ENCODE measurements at regions not wholly inside any gene's neighbourhood (a gene's known extent, or its start where the extent isn't known, plus 50 kb on each side); places are given as distances from the start of the nearest gene placed in this dataset.
"Not testable (repeated sequence)": the region's sequence is repeated elsewhere in the genome, so short reads cannot be mapped to it uniquely, and the experiment has no call there.

GRCh38 chr10:28765641-28766040 is 88.3 kb downstream of the BAMBI start:
- DNase-seq, result no peak
- no peaks in the 10 kb centered on the region for H3K4me1 ChIP-seq
- H3K4me3 ChIP-seq (ENCODE audit: low read depth, low read length), result no peak overlapping the region
- H3K27me3 ChIP-seq, result no peaks in the 10 kb centered on the region
- H3K9me3 ChIP-seq, result no peaks in the 10 kb centered on the region
- TF ChIP-seq CTCF (IDR thresholded peaks at IDR 0.05; ENCODE audit: low read depth, low read length), result no peak
- H3K36me3 ChIP-seq, result no peaks in the 10 kb centered on the region

DNA sequence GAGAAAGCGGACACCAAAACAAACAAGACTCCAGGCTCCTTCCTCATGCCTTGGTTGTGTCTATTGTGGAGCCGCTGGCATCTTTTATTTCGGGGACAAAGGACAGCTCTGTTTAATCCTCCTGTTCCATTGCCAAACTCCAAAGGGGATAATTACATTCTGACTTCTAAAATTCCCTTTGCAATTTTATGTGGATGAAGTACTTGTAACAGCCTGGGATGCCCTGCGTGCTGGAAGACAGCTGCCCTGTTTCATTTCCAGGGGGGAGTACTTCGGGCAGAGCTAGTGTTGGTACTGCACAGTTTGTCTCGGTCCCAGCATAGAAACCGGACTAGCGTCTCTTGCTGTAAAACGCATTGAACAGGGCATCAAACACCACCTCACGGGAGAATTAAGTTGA is 90.9 kb downstream of the BAMBI start:
- H3K9me3 ChIP-seq, result no peaks in the 10 kb centered on the region
- no peak for DNase-seq
- H3K4me1 ChIP-seq, result no peaks in the 10 kb centered on the region
- no peak overlapping the region for H3K4me3 ChIP-seq (ENCODE audit: low read depth, low read length)
- H3K27me3 ChIP-seq, result no peaks in the 10 kb centered on the region
- no peak for TF ChIP-seq CTCF (IDR thresholded peaks at IDR 0.05; ENCODE audit: low read depth, low read length)
- no peaks in the 10 kb centered on the region for H3K36me3 ChIP-seq

DNA sequence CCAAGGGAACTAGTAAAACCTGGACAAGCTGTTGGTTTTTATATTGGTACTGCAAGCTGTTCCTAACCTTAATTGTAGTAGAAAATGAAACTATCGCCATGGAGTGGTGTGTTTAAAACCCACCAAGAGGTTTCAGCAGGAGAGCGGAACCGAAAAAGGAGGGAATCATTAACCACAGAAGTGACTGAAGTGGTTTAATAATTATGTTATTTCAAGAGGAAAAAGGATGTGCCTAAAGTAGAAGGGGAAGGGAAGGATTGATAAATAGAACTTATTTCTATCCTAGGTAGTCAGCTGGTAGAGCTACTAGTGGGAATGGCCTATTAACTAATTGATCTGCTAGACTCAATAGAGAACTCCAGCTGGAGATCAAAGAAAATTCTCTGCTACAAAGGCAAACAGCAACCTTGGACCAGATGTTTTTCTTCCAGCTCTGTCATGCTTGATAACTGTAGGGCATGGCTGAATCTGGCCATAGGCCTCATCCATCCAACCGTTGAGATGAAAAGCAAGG is 91.8 kb downstream of the BAMBI start:
- DNase-seq, result no peak

DNA sequence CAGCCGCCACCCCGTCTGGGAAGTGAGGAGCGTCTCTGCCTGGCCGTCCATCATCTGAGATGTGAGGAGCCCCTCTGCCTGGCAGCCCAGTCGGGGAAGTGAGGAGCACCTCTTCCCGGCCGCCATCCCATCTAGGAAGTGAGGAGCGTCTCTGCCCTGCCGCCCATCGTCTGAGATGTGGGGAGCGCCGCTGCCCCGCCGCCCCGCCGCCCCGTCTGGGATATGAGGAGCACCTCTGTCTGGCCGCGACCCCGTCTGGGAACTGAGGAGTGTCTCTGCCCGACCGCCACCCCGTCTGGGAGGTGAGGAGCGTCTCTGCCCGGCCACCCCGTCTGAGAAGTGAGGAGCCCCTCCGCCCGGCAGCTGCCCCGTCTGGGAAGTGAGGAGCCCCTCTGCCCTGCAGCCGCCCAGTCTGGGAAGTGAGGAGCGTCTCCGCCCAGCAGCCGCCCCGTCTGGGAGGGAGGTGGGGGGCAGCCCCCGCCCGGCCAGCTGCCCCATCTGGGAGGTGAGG is 94.3 kb downstream of the BAMBI start:
- H3K9me3 ChIP-seq; H3K36me3 ChIP-seq; H3K4me3 ChIP-seq (ENCODE audit: low read depth, low read length); DNase-seq; H3K27me3 ChIP-seq; H3K4me1 ChIP-seq: not testable (repeated sequence)

More for the DNA sequence above, 91.8 kb downstream of the BAMBI start:
- TF ChIP-seq CTCF (IDR thresholded peaks at IDR 0.05; ENCODE audit: low read depth, low read length), result no peak
- H3K4me3 ChIP-seq (ENCODE audit: low read depth, low read length), result no peak overlapping the region
- no peaks in the 10 kb centered on the region for H3K9me3 ChIP-seq
- no peaks in the 10 kb centered on the region for H3K36me3 ChIP-seq
- no peaks in the 10 kb centered on the region for H3K27me3 ChIP-seq
- peaks cover under 1% of the 10 kb centered on the region; the same call in 1 of the 2 replicates for H3K4me1 ChIP-seq

GRCh38 chr10:28774051-28774995 is 97.0 kb downstream of the BAMBI start:
- Histone ChIP-seq H3K9me3 (no peaks in the 10 kb centered on the region), H3K36me3 (no peaks in the 10 kb centered on the region), H3K4me3 (ENCODE audit: low read depth, low read length) (no peak overlapping the region), H3K4me1 (peaks cover 11% of the 10 kb centered on the region), H3K27me3 (no peaks in the 10 kb centered on the region)
- DNase-seq, result no peak
- no peak for TF ChIP-seq CTCF (IDR thresholded peaks at IDR 0.05; ENCODE audit: low read depth, low read length)

- H3K9me3 ChIP-seq, result no peaks in the 10 kb centered on the region
- no peak overlapping the region for H3K4me3 ChIP-seq (ENCODE audit: low read depth, low read length)
- H3K4me1 ChIP-seq, result peaks cover 11% of the 10 kb centered on the region
- H3K27me3 ChIP-seq, result no peaks in the 10 kb centered on the region
- no peak for TF ChIP-seq CTCF (IDR thresholded peaks at IDR 0.05; ENCODE audit: low read depth, low read length)
- no peaks in the 10 kb centered on the region for H3K36me3 ChIP-seq
- DNase-seq, result no peak
Observed at GRCh38 chr10:28775773-28776172, 98.5 kb downstream of the BAMBI start.

Data from BE2C (cell line).